CD14-positive monocyte (primary cell): ENCODE measurements at regions not wholly inside any gene's neighbourhood (a gene's known extent, or its start where the extent isn't known, plus 50 kb on each side); places are given as distances from the start of the nearest gene placed in this dataset.
A peak's percentile ranks its signal among the peaks of the same experiment; 100 is the strongest.

Experiments used
- DNase-seq, 3 donors: peaks; one replicate each; pipeline ENCODE4 v3.0.0-alpha.2; 2011 to 2022
- H2AFZ ChIP-seq: 2 replicates; pipeline ENCODE4 v1.6.0; 2012; ENCODE audit warnings: mild to moderate bottlenecking, low read depth, low read length, inconsistent platforms; ENCODE audit not compliant: insufficient read depth, poor library complexity, severe bottlenecking
- H3K27ac ChIP-seq, 2 donors: 1 replicate in 1 of 2; 2 replicates in 1 of 2; pipeline ENCODE4 v1.5.1; 2012 to 2013; ENCODE audit warnings: low read length in 2 of 2, control low read depth in 1 of 2, inconsistent platforms in 1 of 2, low read depth in 1 of 2, mild to moderate bottlenecking in 1 of 2
- H3K27me3 ChIP-seq, 2 donors: one replicate each; pipeline versions ENCODE4 v1.6.0 to v1.6.1; 2011 to 2013; ENCODE audit warnings: low read length in 2 of 2; ENCODE audit not compliant: control insufficient read depth in 2 of 2, insufficient read depth in 2 of 2
- H3K36me3 ChIP-seq, 2 donors: replicated peaks in 1 of 2; 1 replicate in 1 of 2; 2 replicates in 1 of 2; pipeline versions ENCODE4 v1.5.1 to v1.6.1; 2012 to 2013; ENCODE audit warnings: low read length in 2 of 2, control low read depth in 1 of 2, inconsistent platforms in 1 of 2, mild to moderate bottlenecking in 1 of 2; ENCODE audit not compliant: insufficient read depth in 2 of 2, control insufficient read depth in 1 of 2
- H3K4me1 ChIP-seq, 2 donors: 1 replicate in 1 of 2; 2 replicates in 1 of 2; pipeline versions ENCODE4 v1.5.1 to v1.6.1; 2012 to 2013; ENCODE audit warnings: low read length in 2 of 2, control low read depth in 1 of 2, inconsistent platforms in 1 of 2, mild to moderate bottlenecking in 1 of 2, moderate library complexity in 1 of 2; ENCODE audit not compliant: insufficient read depth in 2 of 2, control insufficient read depth in 1 of 2
- H3K4me2 ChIP-seq: replicated peaks from 2 replicates; pipeline ENCODE3; 2012; ENCODE audit warnings: low read length, moderate library complexity, mild to moderate bottlenecking; ENCODE audit not compliant: poor library complexity, severe bottlenecking; ENCODE audit errors: extremely low read depth
- H3K4me3 ChIP-seq, 3 experiments: fragments of 200-600 bp in 1 of 3; sonication (generic) in 1 of 3; replicated peaks in 1 of 3; 1 replicate in 2 of 3; 2 replicates in 1 of 3; pipeline ENCODE4 v1.5.1; 2011 to 2013; ENCODE audit warnings: low read length in 3 of 3, mild to moderate bottlenecking in 3 of 3, control low read depth in 2 of 3, low read depth in 2 of 3, inconsistent platforms in 1 of 3, moderate library complexity in 1 of 3
- H3K79me2 ChIP-seq: 2 replicates; pipeline ENCODE4 v1.6.0; 2012; ENCODE audit warnings: mild to moderate bottlenecking, control low read depth, inconsistent platforms, low read length, moderate library complexity; ENCODE audit not compliant: insufficient read depth
- H3K9ac ChIP-seq: 2 replicates; pipeline ENCODE4 v1.6.0; 2017; ENCODE audit warnings: low read length, mild to moderate bottlenecking; ENCODE audit not compliant: insufficient read depth, poor library complexity, severe bottlenecking
- H3K9me3 ChIP-seq, 2 donors: replicated peaks in 1 of 2; 1 replicate in 1 of 2; 2 replicates in 1 of 2; pipeline versions ENCODE4 v1.5.1 to v1.6.1; 2012 to 2013; ENCODE audit warnings: low read length in 2 of 2, control low read depth in 1 of 2; ENCODE audit not compliant: control insufficient read depth in 1 of 2, insufficient read depth in 1 of 2
- H4K20me1 ChIP-seq: 2 replicates; pipeline ENCODE4 v1.6.0; 2012; ENCODE audit warnings: mild to moderate bottlenecking, low read length, control low read depth, moderate library complexity; ENCODE audit not compliant: insufficient read depth
- H3K27ac Mint-ChIP-seq, 7 donors: one replicate each; pipeline ENCODE4 v1.8.0; 2020; ENCODE audit warnings: mild to moderate bottlenecking in 7 of 7, mixed read lengths in 7 of 7, moderate library complexity in 6 of 7, inconsistent platforms in 2 of 7
- H3K27me3 Mint-ChIP-seq, 3 donors: one replicate each; pipeline ENCODE4 v1.8.0; 2021 to 2022; ENCODE audit warnings: low read depth in 3 of 3, mild to moderate bottlenecking in 3 of 3, mixed read lengths in 3 of 3, moderate library complexity in 3 of 3, inconsistent platforms in 1 of 3
- H3K36me3 Mint-ChIP-seq, 2 donors: one replicate each; pipeline ENCODE4 v1.8.0; 2020; ENCODE audit warnings: mixed read lengths in 2 of 2, inconsistent platforms in 1 of 2, mild to moderate bottlenecking in 1 of 2
- H3K4me1 Mint-ChIP-seq: one replicate; pipeline ENCODE4 v1.8.0; 2020; ENCODE audit warnings: mild to moderate bottlenecking, mixed read lengths
- H3K4me3 Mint-ChIP-seq, 2 donors: one replicate each; pipeline ENCODE4 v1.8.0; 2020; ENCODE audit warnings: mild to moderate bottlenecking in 2 of 2, mixed read lengths in 2 of 2, moderate library complexity in 1 of 2
- H3K9me3 Mint-ChIP-seq, 7 donors: one replicate each; pipeline ENCODE4 v1.8.0; 2020 to 2022; ENCODE audit warnings: mixed read lengths in 7 of 7, mild to moderate bottlenecking in 6 of 7, moderate library complexity in 6 of 7, inconsistent platforms in 2 of 7
- CTCF ChIP-seq: fragments of 200-600 bp; IDR thresholded peaks from one replicate; pipeline ENCODE4 v1.8.0; 2022; ENCODE audit warnings: antibody characterized with exemption, mild to moderate bottlenecking
- WGBS: methylation state at CpG from one replicate; pipeline ENCODE4 v1.1.5; 2013; ENCODE audit warnings: missing lambda C conversion rate; ENCODE audit not compliant: insufficient coverage; 5-methylcytosine and 5-hydroxymethylcytosine counted together
- intact Hi-C, 2 donors: fragments of 100-400 bp; cut with micrococcal nuclease; formaldehyde crosslinking; loops; one replicate each; pipeline versions ENCODE4 v1.15.0 to v1.15.1; 2023

- H3K9me3 Mint-ChIP-seq = peaks cover 0 to 2% (median 0%) of the 10 kb centered on the region in 7 donors
- TF ChIP-seq CTCF = no peak
- no peak overlapping the region for H3K9ac ChIP-seq
- H3K27ac Mint-ChIP-seq = no peak overlapping the region
- H3K27me3 ChIP-seq = peaks cover 0 to 6% of the 10 kb centered on the region in 2 donors
- no peaks in the 10 kb centered on the region for H3K4me1 ChIP-seq
- H3K79me2 ChIP-seq = no peaks in the 10 kb centered on the region
- no peak overlapping the region for H3K4me2 ChIP-seq
- no peaks in the 10 kb centered on the region for H4K20me1 ChIP-seq
- H3K27me3 Mint-ChIP-seq = peaks cover 9 to 23% (median 11%) of the 10 kb centered on the region in 3 donors
- H3K27ac ChIP-seq = no peak overlapping the region
- WGBS = 68% methylated on average over 2 of the region's 5 CpGs
- no peaks in the 10 kb centered on the region for H3K9me3 ChIP-seq
- no peaks in the 10 kb centered on the region for H3K4me1 Mint-ChIP-seq
- no peaks in the 10 kb centered on the region for H3K36me3 ChIP-seq
- H3K36me3 Mint-ChIP-seq = no peaks in the 10 kb centered on the region
- no peak for DNase-seq
- H3K4me3 Mint-ChIP-seq = no peak overlapping the region
- no peak overlapping the region for H2AFZ ChIP-seq
- no peak overlapping the region for H3K4me3 ChIP-seq
- intact Hi-C loops = loop anchor here in 1 of 2 donors (10.0 kb wide), 1 partner anchor 60 kb away; no protein-coding TSS in a partner anchor
Observed at GRCh38 chr15:62324382-62324781, 159.3 kb upstream of the C2CD4B start.

- H3K36me3 ChIP-seq = no peaks in the 10 kb centered on the region
- H3K9me3 ChIP-seq = no peaks in the 10 kb centered on the region
- Mint-ChIP-seq H3K36me3 (no peaks in the 10 kb centered on the region), H3K27me3 (peaks cover 7 to 21% (median 11%) of the 10 kb centered on the region in 3 donors), H3K4me1 (no peaks in the 10 kb centered on the region), H3K27ac (peak overlapping the region in 1 of 7 donors; percentile 32), H3K4me3 (no peak overlapping the region), H3K9me3 (peaks cover 0 to 3% (median 0%) of the 10 kb centered on the region in 7 donors)
- no peaks in the 10 kb centered on the region for H3K4me1 ChIP-seq
- no peak overlapping the region for H3K9ac ChIP-seq
- H2AFZ ChIP-seq = no peak overlapping the region
- H3K79me2 ChIP-seq = no peaks in the 10 kb centered on the region
- no peaks in the 10 kb centered on the region for H4K20me1 ChIP-seq
- H3K4me3 ChIP-seq = no peak overlapping the region
- H3K27me3 ChIP-seq = peaks cover 0 to 6% of the 10 kb centered on the region in 2 donors
- intact Hi-C loops = loop anchor here in 1 of 2 donors (10.0 kb wide), 1 partner anchor 61 kb away; no protein-coding TSS in a partner anchor
- 74% methylated on average over 5 of the region's 7 CpGs for WGBS
- DNase-seq = no peak
- no peak overlapping the region for H3K4me2 ChIP-seq
- H3K27ac ChIP-seq = no peak overlapping the region
- no peak for TF ChIP-seq CTCF
Observed at GRCh38 chr15:62325597-62325996, 160.5 kb upstream of the C2CD4B start.
